H1 (cell line): ENCODE measurements at regions not wholly inside any gene's neighbourhood (a gene's known extent, or its start where the extent isn't known, plus 50 kb on each side); places are given as distances from the start of the nearest gene placed in this dataset.

Experiments
- CTCF ChIA-PET: fragments of 300-600 bp; sonication (Branson Sonifier 250); formaldehyde crosslinking; loops from one replicate; lab custom pipeline; 2021; ENCODE audit not compliant: partially characterized antibody; lab: Charles Lee
- POLR2A ChIA-PET: fragments of 300-600 bp; sonication (Branson Sonifier 250); formaldehyde crosslinking; loops from one replicate; lab custom pipeline; 2021; ENCODE audit warnings: inconsistent platforms; ENCODE audit not compliant: partially characterized antibody; lab: Charles Lee
- DNase-seq, 2 experiments: peaks; one replicate each; pipeline versions ENCODE4 v3.0.0 to v3.0.0-alpha.2; 2010 to 2022; ENCODE audit warnings: low spot score in 2 of 2, low read depth in 1 of 2, mixed read lengths in 1 of 2
- FAIRE-seq: peaks from 2 replicates; lab custom pipeline; 2011; peaks lifted over from hg19 to GRCh38; lab: Jason Lieb, UNC
- H2AFZ ChIP-seq: 2 replicates; pipeline ENCODE4 v1.8.1; 2012; ENCODE audit warnings: low read length, inconsistent platforms
- H2AK5ac ChIP-seq: 2 replicates; pipeline ENCODE4 v1.6.1; 2013; ENCODE audit warnings: low read depth, low read length
- H2BK120ac ChIP-seq: replicated peaks from 2 replicates; pipeline ENCODE3; 2013; ENCODE audit warnings: low read depth, low read length, inconsistent platforms
- H2BK12ac ChIP-seq: 2 replicates; pipeline ENCODE4 v1.6.1; 2013; ENCODE audit warnings: low read depth, low read length
- H2BK15ac ChIP-seq: 2 replicates; pipeline ENCODE4 v1.6.1; 2013; ENCODE audit warnings: low read length
- H2BK20ac ChIP-seq: 2 replicates; pipeline ENCODE4 v1.6.1; 2013; ENCODE audit warnings: low read length
- H2BK5ac ChIP-seq: 2 replicates; pipeline ENCODE4 v1.6.1; 2013; ENCODE audit warnings: low read depth, low read length
- H3K14ac ChIP-seq: 2 replicates; pipeline ENCODE4 v1.6.1; 2013; ENCODE audit warnings: inconsistent platforms; ENCODE audit not compliant: insufficient read length
- H3K18ac ChIP-seq: 2 replicates; pipeline ENCODE4 v1.6.1; 2013; ENCODE audit warnings: low read length; ENCODE audit errors: extremely low read depth
- H3K23ac ChIP-seq: 2 replicates; pipeline ENCODE4 v1.6.1; 2013; ENCODE audit warnings: inconsistent platforms; ENCODE audit not compliant: insufficient read length
- H3K23me2 ChIP-seq: 2 replicates; pipeline ENCODE4 v1.6.1; 2013; ENCODE audit warnings: low read depth, low read length
- H3K27ac ChIP-seq: 2 replicates; pipeline ENCODE4 v1.6.1; 2011; ENCODE audit warnings: low read depth, low read length, inconsistent platforms
- H3K27me3 ChIP-seq, 4 experiments: replicated peaks in 1 of 4; 1 replicate in 1 of 4; 2 replicates in 3 of 4; pipeline versions ENCODE4 v1.6.1 to v1.8.1; 2011 to 2013; ENCODE audit warnings: low read length in 3 of 4, mild to moderate bottlenecking in 3 of 4, inconsistent platforms in 2 of 4, mixed read lengths in 2 of 4, moderate library complexity in 1 of 4; ENCODE audit not compliant: control insufficient read depth in 3 of 4, insufficient read depth in 3 of 4; ENCODE audit errors: extremely low read depth in 1 of 4
- H3K36me3 ChIP-seq, 4 experiments: 2 replicates each; pipeline versions ENCODE4 v1.6.1 to v1.8.1; 2011 to 2013; ENCODE audit warnings: mild to moderate bottlenecking in 4 of 4, low read length in 3 of 4, moderate library complexity in 2 of 4, control low read depth in 1 of 4, inconsistent platforms in 1 of 4; ENCODE audit not compliant: insufficient read depth in 4 of 4, control insufficient read depth in 2 of 4
- H3K4ac ChIP-seq: replicated peaks from 2 replicates; pipeline ENCODE3; 2013; ENCODE audit warnings: low read length, low read depth, mixed read lengths, inconsistent platforms; ENCODE audit not compliant: insufficient read length
- H3K4me1 ChIP-seq, 4 experiments: replicated peaks in 1 of 4; 1 replicate in 1 of 4; 2 replicates in 3 of 4; pipeline versions ENCODE4 v1.6.1 to v1.8.1; 2011 to 2013; ENCODE audit warnings: low read length in 3 of 4, inconsistent platforms in 2 of 4, mixed read lengths in 1 of 4; ENCODE audit not compliant: insufficient read depth in 4 of 4, control insufficient read depth in 3 of 4
- H3K4me2 ChIP-seq, 2 experiments: 2 replicates each; pipeline versions ENCODE4 v1.6.1 to v1.8.1; 2011 to 2013; ENCODE audit warnings: low read depth in 2 of 2, low read length in 2 of 2, control low read depth in 1 of 2, inconsistent platforms in 1 of 2, mild to moderate bottlenecking in 1 of 2; ENCODE audit not compliant: insufficient read depth in 1 of 2
- H3K4me3 ChIP-seq, 4 experiments: fragments of 200-600, 300-600 bp in 1 of 4; sonication (generic), shearing (Covaris generic), sonication (Bioruptor Twin) in 1 of 4; 2 replicates each; pipeline versions ENCODE4 v1.5.1 to v1.8.1; 2011 to 2016; ENCODE audit warnings: low read length in 4 of 4, low read depth in 3 of 4, control low read depth in 2 of 4, inconsistent platforms in 2 of 4, mild to moderate bottlenecking in 2 of 4, mixed read lengths in 1 of 4, moderate library complexity in 1 of 4; ENCODE audit not compliant: insufficient read depth in 2 of 4; ENCODE audit errors: extremely low read depth in 1 of 4
- H3K56ac ChIP-seq: replicated peaks from 2 replicates; pipeline ENCODE3; 2013; ENCODE audit warnings: low read depth, mild to moderate bottlenecking, mixed read lengths, low read length, inconsistent platforms; ENCODE audit not compliant: insufficient read length
- H3K79me1 ChIP-seq: 2 replicates; pipeline ENCODE4 v1.6.1; 2013; ENCODE audit warnings: low read depth, low read length, control low read depth
- H3K79me2 ChIP-seq, 2 experiments: 2 replicates each; pipeline versions ENCODE4 v1.6.1 to v1.8.1; 2012 to 2013; ENCODE audit warnings: low read length in 2 of 2, mild to moderate bottlenecking in 2 of 2, inconsistent platforms in 1 of 2; ENCODE audit not compliant: insufficient read depth in 2 of 2, control insufficient read depth in 1 of 2
- H3K9ac ChIP-seq, 4 experiments: replicated peaks in 1 of 4; 1 replicate in 1 of 4; 2 replicates in 3 of 4; pipeline versions ENCODE4 v1.6.1 to v1.8.1; 2011 to 2013; ENCODE audit warnings: low read depth in 3 of 4, low read length in 3 of 4, control low read depth in 2 of 4, mild to moderate bottlenecking in 2 of 4, moderate library complexity in 2 of 4, inconsistent platforms in 1 of 4; ENCODE audit errors: extremely low read depth in 1 of 4
- H3K9me3 ChIP-seq, 2 experiments: 2 replicates each; pipeline versions ENCODE4 v1.6.1 to v1.8.1; 2012 to 2013; ENCODE audit warnings: mild to moderate bottlenecking in 2 of 2, moderate library complexity in 2 of 2, control low read depth in 1 of 2, inconsistent platforms in 1 of 2, low read depth in 1 of 2, low read length in 1 of 2, mixed read lengths in 1 of 2; ENCODE audit not compliant: insufficient read depth in 2 of 2
- H4K20me1 ChIP-seq, 2 experiments: replicated peaks in 1 of 2; 2 replicates each; pipeline versions ENCODE3 to v1.8.1; 2011 to 2013; ENCODE audit warnings: inconsistent platforms in 2 of 2, low read length in 2 of 2, mild to moderate bottlenecking in 1 of 2; ENCODE audit not compliant: insufficient read depth in 2 of 2, control insufficient read depth in 1 of 2
- H4K5ac ChIP-seq: 2 replicates; pipeline ENCODE4 v1.6.1; 2013; ENCODE audit warnings: low read length, low read depth, mixed read lengths, inconsistent platforms; ENCODE audit not compliant: insufficient read length
- H4K8ac ChIP-seq: 2 replicates; pipeline ENCODE4 v1.8.0; 2013; ENCODE audit warnings: mild to moderate bottlenecking, moderate library complexity, low read length, inconsistent platforms; ENCODE audit not compliant: insufficient read depth; ENCODE audit errors: extremely low read depth
- H4K91ac ChIP-seq: replicated peaks from 2 replicates; pipeline ENCODE3; 2013; ENCODE audit warnings: low read length, mixed read lengths, inconsistent platforms; ENCODE audit not compliant: insufficient read length
- ASH2L ChIP-seq: fragments of 200-600, 300-600 bp; sonication (generic); IDR thresholded peaks from one replicate; pipeline ENCODE4 v1.7.1; 2017; ENCODE audit warnings: low read length
- KDM5A ChIP-seq: fragments of 200-600 bp; IDR thresholded peaks from 2 replicates; pipeline ENCODE4 v1.7.1; 2012; ENCODE audit warnings: mild to moderate bottlenecking, low read length, inconsistent platforms, mixed read lengths
- MAFK ChIP-seq: IDR thresholded peaks from 2 replicates; pipeline ENCODE4 v1.6.1; 2012; ENCODE audit warnings: low read depth, mild to moderate bottlenecking, improper control_type of control experiment, low read length
- WGBS, 2 experiments: shearing (Covaris generic) in 1 of 2; methylation state at CpG; one replicate each; pipeline versions ENCODE4 v1.1.6 to v1.1.7; 2013 to 2015; ENCODE audit warnings: low lambda C conversion rate in 2 of 2, mixed read lengths in 2 of 2, inconsistent platforms in 1 of 2, low coverage in 1 of 2, missing lambda C conversion rate in 1 of 2; ENCODE audit not compliant: insufficient replicate concordance in 2 of 2, insufficient coverage in 1 of 2, insufficient read length in 1 of 2; ENCODE audit errors: extremely low coverage in 1 of 2, missing lambda C conversion rate in 1 of 2; 5-methylcytosine and 5-hydroxymethylcytosine counted together

- H2BK120ac ChIP-seq, result no peak overlapping the region
- CTCF ChIA-PET, result interaction anchor here (0.9 kb wide), 1 partner anchor 256 kb away, joined by 5 read pairs; no protein-coding TSS in a partner anchor
- no peaks in the 10 kb centered on the region for H3K9me3 ChIP-seq
- no peak overlapping the region for H2BK5ac ChIP-seq
- H3K56ac ChIP-seq, result no peak overlapping the region
- no peak overlapping the region for H3K9ac ChIP-seq
- H3K27ac ChIP-seq, result no peak overlapping the region
- FAIRE-seq (no peak), DNase-seq (no peak)
- POLR2A ChIA-PET, result no interaction called here
- H2AK5ac ChIP-seq, result no peak overlapping the region
- no peaks in the 10 kb centered on the region for H3K79me2 ChIP-seq
- no peak overlapping the region for H3K4me2 ChIP-seq
- no peak overlapping the region for H4K8ac ChIP-seq
- H3K27me3 ChIP-seq, result no peaks in the 10 kb centered on the region; a peak in 1 of 7 replicates
- no peak overlapping the region for H2BK20ac ChIP-seq
- H2BK15ac ChIP-seq, result no peak overlapping the region
- no peaks in the 10 kb centered on the region for H3K79me1 ChIP-seq
- no peak overlapping the region for H2AFZ ChIP-seq
- H3K36me3 ChIP-seq, result no peaks in the 10 kb centered on the region
- H4K20me1 ChIP-seq, result no peaks in the 10 kb centered on the region
- H3K18ac ChIP-seq, result no peak overlapping the region
- no peak overlapping the region for H3K4ac ChIP-seq
- no peak overlapping the region for H2BK12ac ChIP-seq
- no peak overlapping the region for H4K5ac ChIP-seq
- H3K14ac ChIP-seq, result no peak overlapping the region
- H3K4me3 ChIP-seq, result no peak overlapping the region
- H3K4me1 ChIP-seq, result peaks cover 0 to 6% (median 1%) of the 10 kb centered on the region in 4 experiments; a peak in 3 of 7 replicates
- TF ChIP-seq MAFK, result no peak
- no peak for TF ChIP-seq ASH2L
- TF ChIP-seq KDM5A, result no peak
- H3K23ac ChIP-seq, result no peak overlapping the region
- WGBS, 2 experiments, result 84% methylated on average over 2 of the region's 2 CpGs; no CpG with 5 or more reads in 1 of the 2 experiments
- H3K23me2 ChIP-seq, result no peaks in the 10 kb centered on the region
- H4K91ac ChIP-seq, result no peak overlapping the region
Observed at GRCh38 chr3:187996609-187997008, 157.3 kb upstream of the LPP start.
